HG03060 (cell line): ENCODE measurements at regions not wholly inside any gene's neighbourhood (a gene's known extent, or its start where the extent isn't known, plus 50 kb on each side); places are given as distances from the start of the nearest gene placed in this dataset.
"Not testable (repeated sequence)": the region's sequence is repeated elsewhere in the genome, so short reads cannot be mapped to it uniquely, and the experiment has no call there.

Experiments
- ATAC-seq: cut with Tn5 transposase; IDR thresholded peaks from one replicate; pipeline ENCODE4 v1.9.1; 2021; ENCODE audit warnings: low read depth, moderate number of reproducible peaks; ENCODE audit not compliant: unreplicated experiment

DNA sequence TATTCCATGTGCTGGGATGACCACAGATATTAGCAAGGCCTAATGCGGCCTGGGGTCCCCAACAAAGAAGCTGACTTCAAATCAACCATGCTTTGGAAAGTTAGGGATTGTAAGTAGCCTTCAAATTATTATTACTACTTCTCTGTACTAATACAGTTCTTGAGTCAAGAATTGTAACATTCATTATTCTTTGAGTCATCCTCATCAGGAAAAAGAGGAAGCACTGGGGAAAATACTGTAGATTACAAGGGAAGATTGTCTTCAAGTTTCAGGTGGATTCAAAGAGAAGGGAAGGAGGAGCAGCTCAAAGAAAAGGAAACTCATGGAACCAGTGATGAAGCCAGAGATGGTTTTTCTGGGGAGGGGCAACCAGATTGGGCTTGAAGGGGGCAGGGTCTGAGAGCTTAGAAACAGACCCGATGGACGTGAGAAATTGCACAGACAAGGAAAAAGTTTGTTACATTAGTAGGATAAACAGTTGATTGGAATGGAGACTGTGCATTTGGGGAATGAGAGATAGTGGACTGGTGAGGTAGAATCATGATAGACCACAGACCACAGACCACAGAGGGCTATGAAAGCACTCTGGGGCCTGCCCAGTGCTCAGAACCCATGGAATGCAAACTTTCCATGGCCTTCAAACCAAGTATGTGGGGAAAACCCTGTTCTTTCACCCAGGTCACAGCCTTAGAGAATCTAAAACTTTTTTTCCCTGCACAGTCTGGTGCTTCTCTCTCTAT lies 209.9 kb downstream of the ZNF365 start:
- no peak for ATAC-seq

DNA sequence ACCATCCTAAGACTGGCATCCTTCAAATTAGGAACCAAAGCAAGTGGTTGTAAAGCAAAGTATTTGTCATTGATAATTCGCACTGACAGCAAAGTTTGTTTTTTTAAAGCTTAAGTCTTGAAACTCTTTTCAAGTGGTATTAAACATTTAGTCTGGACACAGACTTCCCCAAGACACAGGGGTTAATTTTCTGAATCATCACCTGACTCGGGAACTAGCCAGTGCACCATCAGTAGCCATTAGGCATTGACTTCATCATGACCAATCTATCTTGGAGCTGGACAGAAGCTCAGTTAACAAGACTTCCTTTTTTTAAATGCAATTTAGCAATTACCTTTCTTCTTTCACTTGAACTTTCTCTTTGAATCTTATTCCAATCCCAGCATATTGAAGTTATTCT lies 210.6 kb downstream of the ZNF365 start:
- ATAC-seq = no peak

DNA sequence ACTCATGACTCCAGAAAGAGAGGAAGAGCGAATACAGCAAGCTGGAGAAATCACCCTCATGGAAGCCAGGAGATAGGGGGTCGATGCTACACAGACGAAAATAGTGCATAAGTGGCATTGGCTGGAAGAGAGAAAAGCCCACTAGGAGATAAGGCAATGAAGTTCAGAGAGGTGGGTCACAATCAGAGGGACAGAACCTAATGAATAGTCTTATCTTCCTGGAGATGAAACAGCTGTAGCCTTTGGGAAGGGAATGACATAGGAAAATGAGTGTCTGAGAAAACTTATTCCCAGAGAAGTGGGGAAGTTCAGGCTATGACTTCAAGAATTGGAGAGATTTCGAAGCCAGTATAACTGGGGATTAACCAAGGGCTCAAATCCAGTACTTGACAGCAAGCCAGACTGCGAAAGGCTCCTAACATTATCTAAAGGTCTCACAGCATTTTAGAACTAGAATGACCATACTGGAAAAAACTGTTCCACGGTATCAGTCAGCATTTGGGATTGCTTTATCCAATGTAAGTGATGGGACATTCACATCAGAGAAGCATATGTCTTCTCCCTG lies 211.1 kb downstream of the ZNF365 start:
- ATAC-seq = no peak

DNA sequence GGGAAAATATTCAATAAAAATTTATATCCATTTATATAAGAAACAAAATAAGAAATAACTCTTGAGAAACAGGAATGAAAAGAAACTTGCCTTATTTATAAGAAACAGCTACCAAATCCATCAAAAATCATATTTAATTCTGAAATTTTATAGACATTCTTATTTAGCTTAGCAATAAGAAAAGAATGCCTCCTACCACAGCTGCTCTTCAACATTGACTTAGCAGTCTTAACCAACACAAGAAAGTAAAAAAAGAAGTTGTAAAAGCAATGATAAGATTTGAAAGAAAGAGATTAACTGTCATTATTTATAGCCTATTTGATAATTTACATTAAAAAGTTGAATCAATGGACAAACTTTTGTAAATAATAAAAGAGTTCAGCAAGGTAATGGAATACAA lies 212.8 kb downstream of the ZNF365 start:
- no peak for ATAC-seq

DNA sequence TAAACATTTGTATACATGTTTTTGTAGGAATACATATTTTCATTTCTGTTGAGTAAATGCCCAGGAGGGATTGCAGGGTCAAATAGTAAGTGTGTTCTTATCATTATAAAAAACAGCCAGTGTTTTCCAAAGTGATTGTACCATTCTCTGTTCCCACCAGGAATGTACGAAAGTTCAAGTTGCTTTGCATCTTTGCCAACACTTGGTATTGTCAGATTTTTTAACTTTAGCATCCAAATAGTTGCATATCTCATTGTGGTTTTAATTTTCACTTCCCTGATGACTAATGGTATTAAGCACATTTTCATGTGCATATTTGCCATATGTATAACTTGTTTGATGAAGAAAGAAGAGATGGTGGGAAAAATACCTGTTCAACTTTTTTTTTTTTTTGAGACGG lies 213.9 kb downstream of the ZNF365 start:
- no peak for ATAC-seq

DNA sequence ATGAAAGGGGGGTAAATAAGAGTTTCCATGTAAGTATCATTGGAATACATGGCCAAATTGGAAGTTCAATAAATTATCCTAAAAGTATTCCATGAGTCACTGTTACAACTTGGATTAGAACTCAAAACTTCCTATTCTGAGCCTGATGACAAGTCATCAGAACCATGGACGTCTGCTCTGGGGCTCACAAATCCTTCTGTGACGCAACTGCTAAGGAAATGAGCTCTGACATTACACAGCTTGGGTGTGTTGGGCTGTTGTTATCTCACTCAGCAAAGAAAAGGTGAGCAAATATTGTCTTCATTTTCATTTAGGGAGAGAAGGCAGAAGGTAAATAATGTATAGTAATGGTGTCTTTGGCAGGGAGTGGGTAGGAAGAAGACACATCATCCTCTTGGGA lies 214.8 kb upstream of the ADO start:
- no peak for ATAC-seq

DNA sequence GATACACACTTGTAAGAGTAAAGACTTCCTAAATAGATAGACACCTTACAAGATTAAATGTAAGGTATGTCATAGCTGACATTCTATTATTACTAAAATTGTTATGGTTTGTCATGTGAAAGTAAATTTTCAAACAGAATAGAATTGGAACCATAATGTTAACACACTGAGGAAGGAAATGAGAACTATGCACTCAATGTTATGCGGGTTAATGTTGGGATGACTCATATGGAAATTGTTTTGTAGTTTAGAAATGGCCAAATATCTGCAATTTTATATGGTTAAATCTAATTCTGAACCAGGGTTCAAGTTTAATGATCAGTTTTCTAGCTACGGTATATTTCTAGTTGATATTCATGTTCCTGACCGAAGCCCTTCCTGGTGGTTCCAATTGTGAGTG lies 214.2 kb upstream of the ADO start:
- no peak for ATAC-seq

DNA sequence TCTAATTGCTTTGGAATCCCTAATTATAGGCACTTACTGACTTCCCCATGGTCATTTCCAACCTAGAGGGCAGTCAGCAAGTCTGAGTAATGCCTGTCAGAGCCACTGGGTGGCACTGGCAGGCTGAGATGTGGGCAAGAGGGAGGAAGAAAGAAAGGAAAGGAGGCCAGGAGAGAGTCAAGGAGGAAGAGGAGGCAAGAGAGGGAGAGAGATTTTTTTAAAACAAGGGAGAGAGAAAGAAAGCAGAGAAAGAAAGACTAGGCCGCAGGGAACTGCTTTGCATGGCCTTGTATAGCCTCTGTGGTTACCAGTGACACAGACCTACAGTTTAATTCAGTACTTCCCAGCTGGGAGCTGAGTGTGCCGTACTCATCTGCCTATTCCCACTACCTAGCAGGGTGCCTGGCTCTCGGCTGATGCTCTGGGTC lies 210.4 kb upstream of the ADO start:
- ATAC-seq = no peak

DNA sequence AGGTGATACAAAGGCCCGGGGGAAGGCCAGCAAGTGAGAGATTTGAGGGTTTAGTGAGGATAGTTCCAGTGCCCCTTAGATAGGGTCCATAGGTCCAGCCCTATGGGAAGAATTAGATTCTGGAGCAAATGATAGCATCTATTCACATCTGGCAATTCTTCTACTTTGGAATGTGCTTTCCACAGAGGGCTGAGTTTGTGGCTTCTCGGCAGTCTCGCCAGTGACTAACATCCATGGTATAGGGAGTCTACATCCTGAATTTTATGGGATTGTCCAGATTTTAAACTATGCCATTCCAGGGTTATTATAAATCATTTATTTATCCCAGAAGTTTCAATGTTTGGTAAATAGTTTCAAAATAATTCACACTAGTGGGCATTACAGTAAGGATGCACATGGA lies 207.3 kb upstream of the ADO start:
- ATAC-seq = no peak

DNA sequence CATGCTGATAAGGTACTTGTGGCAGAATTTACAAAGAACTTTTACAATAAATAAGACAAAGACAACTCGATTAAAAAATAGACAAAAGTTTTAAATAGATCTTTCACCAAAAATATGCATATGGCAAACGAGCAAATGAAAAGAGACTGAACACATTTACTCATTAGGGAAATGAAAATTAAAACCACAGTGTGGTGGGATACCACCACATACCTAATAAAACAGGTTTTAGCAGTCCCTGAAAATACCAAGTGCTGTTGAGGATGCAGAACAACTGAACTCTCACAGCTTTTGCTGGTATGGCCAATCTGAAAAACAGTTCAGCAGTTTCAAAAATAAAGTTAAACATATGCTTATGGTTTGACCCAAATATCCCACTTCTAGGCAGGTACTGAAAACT lies 205.4 kb upstream of the ADO start:
- no peak for ATAC-seq

DNA sequence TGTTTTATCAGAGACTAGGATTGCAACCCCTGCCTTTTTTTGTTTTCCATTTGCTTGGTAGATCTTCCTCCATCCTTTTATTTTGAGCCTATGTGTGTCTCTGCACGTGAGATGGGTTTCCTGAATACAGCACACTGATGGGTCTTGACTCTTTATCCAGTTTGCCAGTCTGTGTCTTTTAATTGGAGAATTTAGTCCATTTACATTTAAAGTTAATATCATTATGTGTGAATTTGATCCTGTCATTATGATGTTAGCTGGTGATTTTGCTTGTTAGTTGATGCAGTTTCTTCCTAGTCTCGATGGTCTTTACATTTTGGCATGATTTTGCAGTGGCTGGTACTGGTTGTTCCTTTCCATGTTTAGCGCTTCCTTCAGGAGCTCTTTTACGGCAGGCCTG lies 198.0 kb upstream of the ADO start:
- ATAC-seq = not testable (repeated sequence)

DNA sequence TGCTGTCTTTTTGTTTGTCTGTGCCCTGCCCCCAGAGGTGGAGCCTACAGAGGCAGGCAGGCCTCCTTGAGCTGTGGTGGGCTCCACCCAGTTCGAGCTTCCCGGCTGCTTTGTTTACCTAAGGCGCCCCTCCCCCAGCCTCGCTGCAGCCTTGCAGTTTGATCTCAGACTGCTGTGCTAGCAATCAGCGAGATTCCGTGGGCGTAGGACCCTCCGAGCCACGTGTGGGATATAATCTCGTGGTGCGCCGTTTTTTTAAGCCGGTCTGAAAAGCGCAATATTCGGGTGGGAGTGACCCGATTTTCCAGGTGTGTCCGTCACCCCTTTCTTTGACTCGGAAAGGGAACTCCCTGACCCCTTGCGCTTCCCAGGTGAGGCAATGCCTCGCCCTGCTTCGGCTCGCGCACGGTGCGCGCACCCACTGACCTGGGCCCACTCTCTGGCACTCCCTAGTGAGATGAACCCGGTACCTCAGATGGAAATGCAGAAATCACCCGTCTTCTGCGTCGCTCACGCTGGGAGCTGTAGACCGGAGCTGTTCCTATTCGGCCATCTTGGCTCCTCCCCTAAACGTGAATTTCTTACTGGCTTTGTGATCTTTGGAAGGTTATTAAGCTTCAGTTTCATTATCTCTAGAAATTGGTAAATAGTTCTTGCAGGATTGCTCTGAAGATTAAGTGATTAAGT lies 196.2 kb upstream of the ADO start:
- not testable (repeated sequence) for ATAC-seq

DNA sequence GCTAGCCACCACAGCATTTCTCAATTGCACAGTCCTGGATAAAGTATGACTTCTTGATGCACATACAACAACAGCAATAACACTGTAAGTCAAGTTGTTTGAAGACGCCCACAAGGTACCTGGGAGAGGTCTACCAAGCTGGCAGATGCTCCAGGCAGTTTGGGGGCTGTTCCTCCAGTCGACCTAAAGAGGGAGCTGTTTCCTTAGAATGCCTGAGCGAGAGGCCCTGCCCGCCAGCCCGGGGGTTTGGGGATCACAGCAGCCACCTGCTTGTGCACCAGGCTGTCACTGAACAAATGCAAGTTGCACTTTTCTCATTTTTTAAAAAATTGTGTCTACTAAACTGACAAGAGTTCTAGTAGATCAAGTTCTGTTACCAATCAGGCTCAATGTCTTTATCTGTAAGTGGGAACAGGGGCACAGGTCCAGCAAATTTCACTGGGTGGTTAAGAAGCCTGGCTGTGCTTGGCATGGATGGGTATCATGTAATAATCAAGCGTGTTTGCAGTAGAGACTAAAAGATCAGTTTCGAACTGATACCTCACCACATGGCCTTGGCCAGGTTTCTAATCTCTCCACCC lies 193.8 kb upstream of the ADO start:
- ATAC-seq = peak; percentile 75

DNA sequence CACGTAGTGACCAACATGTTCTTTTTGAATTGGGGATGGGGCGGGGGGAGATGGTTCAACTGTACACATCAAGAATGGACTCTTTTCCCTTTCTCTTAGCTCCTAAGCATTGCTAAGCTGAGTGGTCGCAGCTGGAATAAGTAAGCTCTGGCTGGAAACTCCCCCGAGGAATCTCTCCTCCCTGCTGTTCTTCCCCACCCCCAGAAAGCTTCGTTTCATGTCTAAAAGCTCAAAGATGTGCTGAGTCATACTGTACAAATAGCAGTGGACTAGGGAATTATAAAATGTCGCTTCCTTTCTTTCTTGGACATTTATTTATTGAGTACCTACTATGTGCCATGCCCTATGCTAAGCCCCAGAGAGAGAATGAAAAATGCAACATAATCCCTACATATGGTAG lies 191.1 kb upstream of the ADO start:
- ATAC-seq = no peak

DNA sequence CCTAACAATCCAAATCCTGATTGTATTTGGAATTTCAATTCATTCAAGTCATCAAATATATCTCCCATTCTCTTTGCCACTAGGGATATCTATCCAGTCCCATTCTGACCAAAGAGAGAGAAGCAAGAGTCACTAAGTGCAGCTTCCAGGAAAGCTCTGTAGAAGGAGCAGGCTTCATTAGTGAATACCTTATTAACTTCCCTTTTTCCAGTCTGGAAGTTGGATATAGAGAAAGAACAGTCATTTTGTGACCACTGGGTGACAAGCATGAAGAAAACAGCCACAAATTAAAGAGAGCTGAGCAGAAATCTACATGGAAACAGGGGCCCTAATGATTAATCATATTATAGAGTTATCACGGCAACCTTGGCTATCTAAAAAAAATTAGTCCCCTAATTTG lies 190.7 kb upstream of the ADO start:
- no peak for ATAC-seq

DNA sequence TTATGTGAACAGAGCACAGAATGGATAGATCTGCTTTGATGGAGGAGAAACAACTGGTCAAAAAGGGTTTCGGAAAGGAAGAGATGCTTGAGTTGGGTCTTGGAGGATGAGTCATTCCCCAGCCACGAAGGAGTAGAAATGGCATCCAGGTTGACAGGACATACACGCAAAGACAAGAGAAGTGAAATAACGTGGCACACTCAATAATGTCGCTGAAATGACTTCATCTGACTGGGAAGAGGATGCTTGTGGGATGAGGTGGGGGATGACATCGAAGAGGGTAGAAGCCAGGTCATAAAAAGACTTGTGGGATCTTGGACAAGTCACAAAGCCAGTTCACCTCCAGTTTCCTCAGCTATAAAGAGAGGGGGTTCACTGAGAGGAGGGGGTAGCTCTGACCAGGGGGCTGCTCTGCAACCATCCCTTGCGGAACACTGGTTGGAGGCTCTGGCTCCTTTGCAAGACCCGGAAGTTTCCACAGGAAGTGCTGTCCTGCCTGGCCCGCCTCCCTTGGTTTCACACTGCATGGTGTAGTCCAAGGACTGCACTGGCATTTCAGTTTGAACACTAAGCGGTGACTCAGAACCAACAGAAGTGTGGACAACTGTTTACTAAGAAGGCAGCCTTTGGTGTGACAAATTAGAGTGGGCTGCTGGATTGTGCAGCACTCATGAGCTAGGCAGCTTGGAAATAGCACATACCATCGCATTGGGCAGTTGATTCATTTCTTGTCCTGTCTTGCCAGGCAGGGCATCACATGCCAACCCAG lies 189.9 kb upstream of the ADO start:
- no peak for ATAC-seq

DNA sequence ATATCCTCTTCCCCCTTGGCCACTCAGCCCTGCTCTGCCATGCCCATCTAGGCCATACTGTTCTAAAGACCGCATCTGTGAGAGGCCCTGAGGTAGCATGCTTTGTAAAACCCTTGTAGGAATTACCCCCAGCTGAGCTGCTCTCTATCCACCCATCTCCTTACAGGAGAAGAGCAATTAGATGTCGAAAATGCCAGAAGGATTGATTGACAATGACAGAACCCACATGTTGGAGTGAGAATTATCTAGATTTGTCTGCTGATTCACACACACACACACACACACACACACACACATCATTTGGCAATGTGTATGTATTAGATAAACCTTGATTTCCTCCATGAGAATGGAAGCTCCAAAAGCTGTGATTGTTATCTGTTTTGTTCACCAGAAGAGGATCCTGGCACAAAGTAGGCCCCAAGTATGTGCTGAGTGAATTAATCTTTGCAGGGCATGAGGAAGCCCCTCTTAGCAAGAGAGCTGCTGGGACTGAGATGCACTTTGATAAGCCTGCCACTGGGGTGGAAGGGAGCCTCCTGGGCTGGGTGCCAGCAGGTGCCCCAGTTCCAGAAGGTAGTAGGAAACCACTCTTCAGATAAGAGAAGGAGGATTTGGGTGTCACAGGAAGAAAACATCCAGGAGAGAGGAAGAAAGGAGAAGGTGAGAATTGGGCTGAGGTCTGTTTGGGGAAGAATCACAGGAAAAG lies 187.5 kb upstream of the ADO start:
- no peak for ATAC-seq

DNA sequence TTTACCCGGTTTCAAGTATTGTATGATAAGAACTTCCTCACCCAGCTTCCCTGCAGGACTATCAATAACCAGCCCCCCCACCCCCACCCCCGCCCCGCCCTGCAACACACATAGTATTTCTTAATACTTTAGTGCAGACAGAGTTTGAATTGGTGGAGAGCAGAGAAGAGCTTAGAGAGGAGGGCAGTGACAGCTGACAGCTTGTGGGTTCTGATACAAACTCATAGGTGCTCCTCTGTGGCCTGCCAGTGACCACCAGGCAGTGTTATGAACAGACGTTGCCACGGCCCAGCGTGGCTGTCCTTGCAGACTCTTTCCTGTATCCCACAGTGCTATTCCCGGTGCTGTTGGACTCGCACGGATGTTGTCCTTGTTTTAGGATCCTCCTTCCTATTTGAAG lies 186.9 kb upstream of the ADO start:
- no peak for ATAC-seq

DNA sequence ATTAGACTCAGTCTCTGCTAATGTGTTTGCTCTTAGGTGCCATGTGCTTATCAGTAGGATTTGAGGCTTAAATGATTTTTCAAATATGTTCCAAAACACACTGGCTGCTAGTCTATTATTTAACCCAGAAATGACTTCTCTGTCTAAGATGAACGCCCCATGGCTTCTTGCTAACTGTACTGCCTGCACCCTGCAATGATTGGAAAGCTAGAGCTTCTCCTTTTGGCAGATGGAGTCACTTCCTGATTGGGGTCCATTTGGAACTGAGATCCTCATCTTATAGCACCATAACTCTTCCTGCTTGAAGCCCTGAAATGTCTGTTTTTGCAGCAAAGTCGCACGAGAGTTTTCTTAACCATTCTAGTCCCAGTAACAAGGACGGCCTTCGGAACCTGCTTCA lies 186.5 kb upstream of the ADO start:
- ATAC-seq = no peak
